ENCODE measurements at regions not wholly inside any gene's neighbourhood (a gene's known extent, or its start where the extent isn't known, plus 50 kb on each side); places are given as distances from the start of the nearest gene placed in this dataset.
A peak's percentile ranks its signal among the peaks of the same experiment; 100 is the strongest.

- no peak overlapping the region for H3K23ac ChIP-seq (ENCODE audit: insufficient read length, low read depth, low read length)
- H2BK5ac ChIP-seq (ENCODE audit: insufficient read length, low read length): no peak overlapping the region
- no peak overlapping the region for H4K8ac ChIP-seq (replicated peaks; ENCODE audit: insufficient read length, low read depth, low read length)
- Mint-ChIP-seq H3K4me1 (peaks cover 0 to 4% of the 10 kb centered on the region in 2 experiments; a peak in 2 of 4 replicates), H3K36me3 (ENCODE audit: insufficient read depth in 1 of 3, low read depth in 3 of 3) (peaks cover 0 to 4% (median under 1%) of the 10 kb centered on the region in 3 experiments; a peak in 2 of 7 replicates), H3K27me3 (ENCODE audit: low read depth) (no peaks in the 10 kb centered on the region; the same call in 1 of the 2 replicates), H3K4me3 (no peak overlapping the region), H3K9me3 (peaks cover 0 to under 1% of the 10 kb centered on the region in 2 experiments; a peak in 2 of 5 replicates), H3K27ac (peak overlapping the region in 1 of 3 experiments; percentile 58; a peak in 2 of 7 replicates)
- H2BK120ac ChIP-seq (ENCODE audit: low read depth, low read length, poor library complexity, severe bottlenecking): no peak overlapping the region
- no peak overlapping the region for H4K5ac ChIP-seq (ENCODE audit: insufficient read length, low read depth, low read length)
- no peaks in the 10 kb centered on the region for H3K4me1 ChIP-seq (ENCODE audit: insufficient read depth, low read length)
- no peak overlapping the region for H2BK12ac ChIP-seq (ENCODE audit: insufficient read length, low read depth, low read length)
- no peak overlapping the region; the same call in 1 of the 2 replicates for H3K14ac ChIP-seq (ENCODE audit: insufficient read depth, low read length)
- no peaks in the 10 kb centered on the region for H3K79me1 ChIP-seq (ENCODE audit: insufficient read depth, low read depth, low read length, poor library complexity, severe bottlenecking)
- no peak overlapping the region for H2AFZ ChIP-seq (ENCODE audit: low read length)
- no peak overlapping the region for H3K27ac ChIP-seq (ENCODE audit: insufficient read length, low read depth, low read length)
- no peak overlapping the region for H2BK15ac ChIP-seq (ENCODE audit: low read depth, low read length)
- H3K4ac ChIP-seq (ENCODE audit: low read depth, low read length): no peak overlapping the region
- no peak overlapping the region for H2AK5ac ChIP-seq (ENCODE audit: insufficient read length, low read length)
- H3K79me2 ChIP-seq (ENCODE audit: insufficient read depth, low read length): no peaks in the 10 kb centered on the region
- H4K20me1 ChIP-seq (ENCODE audit: control insufficient read depth, insufficient read depth, insufficient read length): no peaks in the 10 kb centered on the region
- no peak overlapping the region for H3K4me2 ChIP-seq (ENCODE audit: insufficient read depth, insufficient read length, low read length)
- no peaks in the 10 kb centered on the region for H3K9me3 ChIP-seq (ENCODE audit: control insufficient read depth, low read depth, low read length)
- no peak overlapping the region for H4K91ac ChIP-seq (ENCODE audit: insufficient read length, low read depth, low read length)
- no CpG with 5 or more reads among the region's 11 CpGs for WGBS (ENCODE audit: extremely low coverage, insufficient read length, low lambda C conversion rate)
- DNase-seq: no peak
- H3K18ac ChIP-seq (ENCODE audit: insufficient read length, low read depth, low read length): no peak overlapping the region
- no peak overlapping the region for H2BK20ac ChIP-seq (ENCODE audit: low read depth, low read length, poor library complexity, severe bottlenecking)
- no peak overlapping the region for H3K9ac ChIP-seq (ENCODE audit: extremely low read depth, insufficient read length, low read length)
- no peak for TF ChIP-seq CTCF (conservative IDR thresholded peaks at IDR 0.05)
- no peaks in the 10 kb centered on the region for H3K27me3 ChIP-seq (ENCODE audit: insufficient read depth, low read length)
- no peak overlapping the region for H3T11ph ChIP-seq (ENCODE audit: low read length)
- H3K56ac ChIP-seq (ENCODE audit: insufficient read length, low read depth, low read length): no peak overlapping the region
- H3K23me2 ChIP-seq (ENCODE audit: insufficient read length, low read depth, low read length, poor library complexity, severe bottlenecking): no peaks in the 10 kb centered on the region
Measured at GRCh38 chrX:7330971-7331746, 183.2 kb upstream of the PUDP start.

All from H9 (cell line).